ENCODE measurements at regions not wholly inside any gene's neighbourhood (a gene's known extent, or its start where the extent isn't known, plus 50 kb on each side); places are given as distances from the start of the nearest gene placed in this dataset.

GRCh38 chr2:74740395-74740740, 86.3 kb downstream of the SEMA4F start:
- H3K4me3 ChIP-seq (ENCODE audit: low read length) = no peak overlapping the region
- H3K27me3 ChIP-seq (ENCODE audit: control insufficient read depth in 1 of 2, insufficient read depth in 2 of 2, low read length in 2 of 2) = no peaks in the 10 kb centered on the region
- CTCF ChIA-PET = no interaction called here
- H3K4me3 Mint-ChIP-seq = no peak overlapping the region
- H3K27ac ChIP-seq (ENCODE audit: low read depth in 1 of 2, low read length in 2 of 2) = no peak overlapping the region
- peaks cover 5% of the 10 kb centered on the region for H3K9me3 Mint-ChIP-seq
- DNase-seq = no peak
- TF ChIP-seq CTCF (IDR thresholded peaks at IDR 0.05) = no peak
- H3K27ac Mint-ChIP-seq = no peak overlapping the region
- intact Hi-C loops (cut with DNase I, micrococcal nuclease) = no loop called here
- H3K4me1 Mint-ChIP-seq (ENCODE audit: low read depth) = no peaks in the 10 kb centered on the region
- no peaks in the 10 kb centered on the region for H3K4me1 ChIP-seq (ENCODE audit: insufficient read depth, low read length)
- no peak for ATAC-seq (ENCODE audit: poor library complexity)
- peaks cover 0 to 11% of the 10 kb centered on the region in 2 experiments for H3K9me3 ChIP-seq (ENCODE audit: control insufficient read depth in 1 of 2, insufficient read depth in 1 of 2, low read length in 2 of 2)
- no peaks in the 10 kb centered on the region for H3K36me3 Mint-ChIP-seq (ENCODE audit: low read depth)
- H3K27me3 Mint-ChIP-seq = peaks cover 8% of the 10 kb centered on the region
- H3K36me3 ChIP-seq (ENCODE audit: insufficient read depth, low read length) = no peaks in the 10 kb centered on the region
- POLR2A ChIA-PET = no interaction called here

- Mint-ChIP-seq H3K4me1 (ENCODE audit: low read depth) (no peaks in the 10 kb centered on the region), H3K9me3 (peaks cover 5% of the 10 kb centered on the region), H3K27me3 (peaks cover 4% of the 10 kb centered on the region), H3K36me3 (ENCODE audit: low read depth) (no peaks in the 10 kb centered on the region), H3K4me3 (no peak overlapping the region), H3K27ac (no peak overlapping the region)
- ATAC-seq (ENCODE audit: poor library complexity) (no peak), DNase-seq (peak in 2 of 14 experiments; percentile 64 to 76)
- no peak overlapping the region for H3K4me3 ChIP-seq (ENCODE audit: low read length)
- ChIA-PET POLR2A (no interaction called here), CTCF (no interaction called here)
- no peaks in the 10 kb centered on the region for H3K36me3 ChIP-seq (ENCODE audit: insufficient read depth, low read length)
- H3K27ac ChIP-seq (ENCODE audit: low read depth in 1 of 2, low read length in 2 of 2) = no peak overlapping the region
- no peaks in the 10 kb centered on the region for H3K27me3 ChIP-seq (ENCODE audit: control insufficient read depth in 1 of 2, insufficient read depth in 2 of 2, low read length in 2 of 2)
- peaks cover 0 to 11% of the 10 kb centered on the region in 2 experiments for H3K9me3 ChIP-seq (ENCODE audit: control insufficient read depth in 1 of 2, insufficient read depth in 1 of 2, low read length in 2 of 2)
- intact Hi-C loops (cut with DNase I, micrococcal nuclease) = no loop called here
- TF ChIP-seq CTCF (IDR thresholded peaks at IDR 0.05) = no peak
- H3K4me1 ChIP-seq (ENCODE audit: insufficient read depth, low read length) = no peaks in the 10 kb centered on the region
Measured at GRCh38 chr2:74740741-74741431, 86.8 kb downstream of the SEMA4F start.

GRCh38 chr2:74741629-74742028, 87.6 kb downstream of the SEMA4F start:
- ChIA-PET POLR2A (no interaction called here), CTCF (no interaction called here)
- no peaks in the 10 kb centered on the region for H3K27me3 ChIP-seq (ENCODE audit: control insufficient read depth in 1 of 2, insufficient read depth in 2 of 2, low read length in 2 of 2)
- TF ChIP-seq CTCF (IDR thresholded peaks at IDR 0.05) = no peak
- H3K36me3 Mint-ChIP-seq (ENCODE audit: low read depth) = no peaks in the 10 kb centered on the region
- H3K9me3 Mint-ChIP-seq = peaks cover 3% of the 10 kb centered on the region
- H3K27ac ChIP-seq (ENCODE audit: low read depth in 1 of 2, low read length in 2 of 2) = no peak overlapping the region
- peak in 2 of 14 experiments; percentile 17 to 21 for DNase-seq
- intact Hi-C loops (cut with DNase I, micrococcal nuclease) = no loop called here
- H3K4me3 ChIP-seq (ENCODE audit: low read length) = no peak overlapping the region
- no peak overlapping the region for H3K27ac Mint-ChIP-seq
- no peaks in the 10 kb centered on the region for H3K4me1 Mint-ChIP-seq (ENCODE audit: low read depth)
- H3K9me3 ChIP-seq (ENCODE audit: control insufficient read depth in 1 of 2, insufficient read depth in 1 of 2, low read length in 2 of 2) = peaks cover 0 to 7% of the 10 kb centered on the region in 2 experiments
- H3K4me1 ChIP-seq (ENCODE audit: insufficient read depth, low read length) = no peaks in the 10 kb centered on the region
- no peak for ATAC-seq (ENCODE audit: poor library complexity)
- no peak overlapping the region for H3K4me3 Mint-ChIP-seq
- H3K36me3 ChIP-seq (ENCODE audit: insufficient read depth, low read length) = no peaks in the 10 kb centered on the region
- H3K27me3 Mint-ChIP-seq = no peaks in the 10 kb centered on the region
